Neural progenitor cell (in vitro differentiated cells): ENCODE measurements at regions not wholly inside any gene's neighbourhood (a gene's known extent, or its start where the extent isn't known, plus 50 kb on each side); places are given as distances from the start of the nearest gene placed in this dataset.

Experiments used
- DNase-seq: peaks from one replicate; pipeline ENCODE4 v3.0.0-alpha.2; 2016; ENCODE audit warnings: low spot score
- H2AFZ ChIP-seq: fragments of 200-600 bp; sonication (generic); replicated peaks from 2 replicates; pipeline ENCODE4 v1.6.1; 2016; ENCODE audit warnings: antibody characterized with exemption
- H3F3A ChIP-seq: fragments of 200-600 bp; sonication (generic); 2 replicates; pipeline ENCODE4 v1.6.1; 2016; ENCODE audit warnings: antibody characterized with exemption, low read depth
- H3K27ac ChIP-seq: fragments of 200-600 bp; sonication (generic); 2 replicates; pipeline ENCODE4 v1.5.1; 2016; ENCODE audit warnings: mild to moderate bottlenecking
- H3K27me3 ChIP-seq: fragments of 200-600 bp; sonication (generic); 2 replicates; pipeline ENCODE4 v1.6.1; 2016; ENCODE audit warnings: mild to moderate bottlenecking, moderate library complexity
- H3K36me3 ChIP-seq: fragments of 200-600 bp; sonication (generic); 2 replicates; pipeline ENCODE4 v1.5.1; 2016
- H3K4me1 ChIP-seq: fragments of 200-600 bp; sonication (generic); 2 replicates; pipeline ENCODE4 v1.6.1; 2016; ENCODE audit warnings: mixed run types
- H3K4me2 ChIP-seq: fragments of 200-600 bp; sonication (generic); 2 replicates; pipeline ENCODE4 v1.6.1; 2016
- H3K4me3 ChIP-seq: fragments of 200-600 bp; sonication (generic); 2 replicates; pipeline ENCODE4 v1.5.1; 2016
- H3K79me2 ChIP-seq: fragments of 200-600 bp; sonication (generic); 2 replicates; pipeline ENCODE4 v1.6.1; 2016; ENCODE audit warnings: low read depth
- H3K9ac ChIP-seq: fragments of 200-600 bp; sonication (generic); 2 replicates; pipeline ENCODE4 v1.6.1; 2016
- H3K9me3 ChIP-seq: fragments of 200-600 bp; sonication (generic); 2 replicates; pipeline ENCODE4 v1.5.1; 2016; ENCODE audit warnings: low read depth
- H4K20me1 ChIP-seq: fragments of 200-600 bp; sonication (generic); 2 replicates; pipeline ENCODE4 v1.6.1; 2016; ENCODE audit warnings: low read depth
- H3K27ac Mint-ChIP-seq: 3 replicates; pipeline ENCODE4 v1.8.0; 2021; ENCODE audit warnings: mixed read lengths
- H3K27me3 Mint-ChIP-seq: 2 replicates; pipeline ENCODE4 v1.8.0; 2022; ENCODE audit warnings: low read depth, mild to moderate bottlenecking, inconsistent platforms, moderate library complexity, mixed read lengths; ENCODE audit not compliant: insufficient read depth
- H3K36me3 Mint-ChIP-seq: 3 replicates; pipeline ENCODE4 v1.8.0; 2021; ENCODE audit warnings: mixed read lengths
- H3K4me1 Mint-ChIP-seq: 3 replicates; pipeline ENCODE4 v1.8.0; 2021; ENCODE audit warnings: mixed read lengths
- H3K4me3 Mint-ChIP-seq: 3 replicates; pipeline ENCODE4 v1.8.0; 2021; ENCODE audit warnings: mild to moderate bottlenecking, moderate library complexity, mixed read lengths
- H3K9me3 Mint-ChIP-seq: 3 replicates; pipeline ENCODE4 v1.8.0; 2020; ENCODE audit warnings: mixed read lengths
- EZH2 ChIP-seq: fragments of 200-600 bp; sonication (generic); IDR thresholded peaks from 2 replicates; pipeline ENCODE4 v1.6.1; 2017; ENCODE audit warnings: antibody characterized with exemption, mild to moderate bottlenecking, moderate library complexity
- EZH2phosphoT487 ChIP-seq: fragments of 200-600 bp; sonication (generic); IDR thresholded peaks from 2 replicates; pipeline ENCODE4 v1.6.1; 2017; ENCODE audit warnings: antibody characterized with exemption
- TF ChIP-seq, protein P1 (sequence below): fragments of 200-600 bp; sonication (generic); IDR thresholded peaks from 2 replicates; pipeline ENCODE4 v1.5.1; 2017; ENCODE audit warnings: antibody characterized with exemption, mild to moderate bottlenecking

DNA sequence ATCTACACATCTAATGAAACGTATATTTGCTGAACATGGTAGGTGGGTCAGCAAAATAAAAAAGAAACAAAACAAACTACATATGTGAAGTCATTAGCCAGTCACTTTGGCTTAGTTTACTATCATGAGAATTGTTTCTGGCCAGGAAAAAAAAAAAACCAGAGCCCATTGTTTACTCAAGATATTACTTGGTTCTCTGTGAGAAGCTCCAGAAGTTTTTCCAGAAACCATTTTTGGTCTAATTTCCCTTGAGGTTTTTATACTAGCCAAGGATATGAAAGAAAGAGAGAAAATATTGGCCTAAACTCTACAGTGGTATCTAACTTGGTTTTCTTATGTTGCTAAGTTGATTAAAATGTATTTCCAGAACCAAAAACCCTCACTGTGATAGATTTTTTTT lies 259.1 kb downstream of the PDHA2 start:
- no peak overlapping the region for H3K4me3 ChIP-seq
- no peak overlapping the region for H2AFZ ChIP-seq
- no peaks in the 10 kb centered on the region for H3K27me3 ChIP-seq
- no peaks in the 10 kb centered on the region for H4K20me1 ChIP-seq
- H3K9ac ChIP-seq: no peak overlapping the region
- no peaks in the 10 kb centered on the region for H3K9me3 ChIP-seq
- peaks cover 30% of the 10 kb centered on the region for H3K9me3 Mint-ChIP-seq
- no peak overlapping the region for H3K4me2 ChIP-seq
- H3K27ac ChIP-seq: no peak overlapping the region
- H3K27me3 Mint-ChIP-seq: peaks cover 2% of the 10 kb centered on the region
- no peaks in the 10 kb centered on the region for H3F3A ChIP-seq
- TF ChIP-seq EZH2 (no peak), EZH2phosphoT487 (no peak)
- TF ChIP-seq, protein P1, sequence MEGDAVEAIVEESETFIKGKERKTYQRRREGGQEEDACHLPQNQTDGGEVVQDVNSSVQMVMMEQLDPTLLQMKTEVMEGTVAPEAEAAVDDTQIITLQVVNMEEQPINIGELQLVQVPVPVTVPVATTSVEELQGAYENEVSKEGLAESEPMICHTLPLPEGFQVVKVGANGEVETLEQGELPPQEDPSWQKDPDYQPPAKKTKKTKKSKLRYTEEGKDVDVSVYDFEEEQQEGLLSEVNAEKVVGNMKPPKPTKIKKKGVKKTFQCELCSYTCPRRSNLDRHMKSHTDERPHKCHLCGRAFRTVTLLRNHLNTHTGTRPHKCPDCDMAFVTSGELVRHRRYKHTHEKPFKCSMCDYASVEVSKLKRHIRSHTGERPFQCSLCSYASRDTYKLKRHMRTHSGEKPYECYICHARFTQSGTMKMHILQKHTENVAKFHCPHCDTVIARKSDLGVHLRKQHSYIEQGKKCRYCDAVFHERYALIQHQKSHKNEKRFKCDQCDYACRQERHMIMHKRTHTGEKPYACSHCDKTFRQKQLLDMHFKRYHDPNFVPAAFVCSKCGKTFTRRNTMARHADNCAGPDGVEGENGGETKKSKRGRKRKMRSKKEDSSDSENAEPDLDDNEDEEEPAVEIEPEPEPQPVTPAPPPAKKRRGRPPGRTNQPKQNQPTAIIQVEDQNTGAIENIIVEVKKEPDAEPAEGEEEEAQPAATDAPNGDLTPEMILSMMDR: no peak
- H3K79me2 ChIP-seq: no peaks in the 10 kb centered on the region
- H3K4me3 Mint-ChIP-seq: no peak overlapping the region
- no peak overlapping the region for H3K27ac Mint-ChIP-seq
- H3K36me3 Mint-ChIP-seq: peaks cover 13% of the 10 kb centered on the region
- H3K4me1 Mint-ChIP-seq: peaks cover 15% of the 10 kb centered on the region
- peaks cover 31% of the 10 kb centered on the region for H3K4me1 ChIP-seq
- H3K36me3 ChIP-seq: no peaks in the 10 kb centered on the region
- DNase-seq: no peak

DNA sequence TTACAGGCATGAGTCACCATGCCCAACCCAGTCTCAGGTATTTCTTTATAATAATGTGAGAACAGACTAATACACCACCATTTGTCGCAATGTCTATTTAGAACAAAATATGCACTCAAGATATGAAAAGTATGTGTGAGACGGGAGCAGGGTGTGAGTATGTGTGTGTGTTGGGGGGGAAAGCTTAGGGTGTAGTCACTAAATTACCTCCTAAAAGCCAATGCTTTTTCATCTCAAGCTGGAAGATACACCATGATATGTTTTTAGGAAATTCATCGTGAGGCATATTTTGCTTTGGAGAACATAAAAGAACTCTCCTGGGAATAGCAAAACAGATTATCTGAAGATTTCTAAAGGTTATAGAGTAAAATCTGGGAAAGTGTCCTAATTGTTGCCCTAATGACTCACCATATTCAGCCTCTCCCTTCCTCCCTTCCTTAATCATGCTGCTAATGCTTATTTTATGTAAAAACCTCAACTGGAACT lies 262.7 kb downstream of the PDHA2 start:
- Mint-ChIP-seq H3K4me1 (peaks cover 2% of the 10 kb centered on the region), H3K36me3 (peaks cover 9% of the 10 kb centered on the region), H3K9me3 (peaks cover 27% of the 10 kb centered on the region), H3K27ac (no peak overlapping the region), H3K4me3 (no peak overlapping the region), H3K27me3 (peaks cover 2% of the 10 kb centered on the region)
- H3K27me3 ChIP-seq: no peaks in the 10 kb centered on the region
- H3K4me1 ChIP-seq: peaks cover 3% of the 10 kb centered on the region
- no peak overlapping the region for H3K4me3 ChIP-seq
- H2AFZ ChIP-seq: no peak overlapping the region
- TF ChIP-seq, protein P1: no peak
- TF ChIP-seq EZH2phosphoT487 (no peak), EZH2 (no peak)
- H3K9me3 ChIP-seq: no peaks in the 10 kb centered on the region
- no peaks in the 10 kb centered on the region for H3K36me3 ChIP-seq
- no peaks in the 10 kb centered on the region for H3F3A ChIP-seq
- no peak overlapping the region for H3K9ac ChIP-seq
- no peak overlapping the region for H3K4me2 ChIP-seq
- no peaks in the 10 kb centered on the region for H3K79me2 ChIP-seq
- no peak overlapping the region for H3K27ac ChIP-seq
- DNase-seq: no peak
- no peaks in the 10 kb centered on the region for H4K20me1 ChIP-seq

DNA sequence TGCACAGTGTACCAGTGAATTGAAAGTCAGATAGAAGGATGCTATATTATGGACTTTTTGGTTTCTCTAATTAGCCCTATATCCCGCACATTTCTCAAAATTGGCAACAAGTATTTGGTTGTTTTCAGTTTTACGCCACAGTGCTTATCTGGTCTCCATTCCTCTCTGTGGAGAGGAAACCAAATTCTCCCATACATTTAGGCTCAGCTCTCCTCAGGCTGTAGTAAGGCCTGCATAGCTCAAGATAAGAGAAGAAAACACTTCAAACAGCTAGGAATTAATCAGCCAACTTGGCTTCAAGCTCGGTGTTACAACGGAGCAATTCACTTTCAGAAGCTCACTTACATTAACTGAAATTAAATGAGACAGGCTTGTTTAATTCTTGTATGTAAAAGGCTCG lies 263.2 kb downstream of the PDHA2 start:
- no peaks in the 10 kb centered on the region for H3K27me3 ChIP-seq
- peak overlapping the region; percentile 38 for H2AFZ ChIP-seq
- H3K4me1 ChIP-seq: no peaks in the 10 kb centered on the region
- no peaks in the 10 kb centered on the region for H3K79me2 ChIP-seq
- no peaks in the 10 kb centered on the region for H3K9me3 ChIP-seq
- H3K9me3 Mint-ChIP-seq: peaks cover 22% of the 10 kb centered on the region
- H3K4me3 ChIP-seq: no peak overlapping the region
- H3K9ac ChIP-seq: no peak overlapping the region
- H4K20me1 ChIP-seq: no peaks in the 10 kb centered on the region
- H3K4me3 Mint-ChIP-seq: no peak overlapping the region
- H3K27ac ChIP-seq: no peak overlapping the region
- DNase-seq: no peak
- TF ChIP-seq EZH2: no peak
- TF ChIP-seq, protein P1: no peak
- H3K36me3 ChIP-seq: no peaks in the 10 kb centered on the region
- no peak overlapping the region for H3K27ac Mint-ChIP-seq
- H3K4me1 Mint-ChIP-seq: peaks cover 2% of the 10 kb centered on the region
- peaks cover 4% of the 10 kb centered on the region for H3K36me3 Mint-ChIP-seq
- H3K4me2 ChIP-seq: no peak overlapping the region
- H3K27me3 Mint-ChIP-seq: peaks cover 2% of the 10 kb centered on the region
- H3F3A ChIP-seq: no peaks in the 10 kb centered on the region
